Fibroblast of skin of back (primary cell): ENCODE measurements at regions not wholly inside any gene's neighbourhood (a gene's known extent, or its start where the extent isn't known, plus 50 kb on each side); places are given as distances from the start of the nearest gene placed in this dataset.
A peak's percentile ranks its signal among the peaks of the same experiment; 100 is the strongest.

ENCODE experiments used
- DNase-seq: peaks from one replicate; pipeline ENCODE4 v3.0.0-alpha.2; 2013

DNA sequence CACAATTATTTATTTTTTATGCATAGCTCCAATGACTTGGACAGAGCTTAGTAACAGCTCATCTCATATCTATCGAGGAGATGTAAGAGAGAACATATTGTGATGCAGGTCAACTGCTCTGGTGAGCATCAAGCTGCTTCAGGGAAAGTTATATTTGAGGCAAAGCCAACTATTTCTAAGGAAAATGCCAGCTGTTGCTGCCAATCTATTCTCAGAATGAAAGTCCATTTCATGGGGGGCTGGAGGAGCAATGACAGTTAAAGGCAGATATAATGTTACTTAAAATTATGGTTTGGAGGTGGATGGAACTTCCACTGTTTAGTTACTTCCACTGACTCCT is 424.8 kb downstream of the KIF20B start:
- no peak for DNase-seq

DNA sequence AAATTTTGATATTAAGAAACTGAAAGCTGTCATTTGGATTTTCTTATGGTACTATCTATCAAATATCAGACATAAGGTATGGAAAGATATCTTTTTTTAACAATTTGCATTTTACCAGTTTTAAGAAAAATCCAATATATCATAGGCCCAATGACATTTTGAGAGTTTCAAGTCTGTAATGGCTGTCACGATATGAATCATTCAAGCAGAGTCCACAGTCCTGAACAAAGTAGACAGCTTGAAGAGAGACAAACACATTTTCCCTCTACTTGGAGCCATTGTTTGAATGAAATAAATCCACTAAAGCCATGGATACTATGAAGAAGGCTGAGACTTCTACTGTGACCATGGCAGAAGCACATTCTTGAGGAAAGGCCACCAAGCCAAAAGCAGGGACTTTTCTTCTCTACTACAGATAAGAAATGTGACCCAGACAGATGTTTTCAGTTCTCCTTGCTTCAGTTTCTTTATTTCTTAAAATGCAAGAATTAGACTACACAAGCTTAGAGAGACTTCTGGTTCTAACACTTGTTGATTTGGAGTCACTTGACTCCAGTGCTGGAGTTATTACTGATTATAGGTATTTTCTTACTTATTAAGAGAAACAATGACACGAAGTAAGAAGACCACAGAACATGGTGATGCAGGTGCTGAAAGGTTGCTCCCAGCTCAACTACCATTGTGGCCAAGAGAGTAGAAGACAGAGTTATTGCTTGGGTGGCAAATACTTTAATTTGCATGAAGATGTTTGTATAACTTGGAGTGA is 429.1 kb downstream of the KIF20B start:
- DNase-seq: no peak

DNA sequence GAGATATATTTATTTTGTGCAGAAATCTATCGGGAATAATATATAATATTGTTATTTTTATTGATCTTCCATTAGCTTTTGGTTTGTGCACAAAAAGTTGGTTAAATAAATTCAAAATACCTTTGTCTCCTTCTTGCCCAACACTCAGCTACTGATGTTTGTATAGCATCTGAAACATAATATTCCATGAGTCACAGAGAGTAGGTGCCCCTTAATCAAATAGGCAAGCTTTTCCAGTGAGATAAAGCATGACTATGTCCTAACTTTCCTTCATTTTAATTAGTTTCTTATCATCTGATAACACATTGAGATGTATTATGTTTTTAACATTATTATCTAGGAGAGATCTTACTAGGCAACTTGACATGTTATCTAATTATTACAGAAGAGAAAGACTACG is 432.2 kb downstream of the KIF20B start:
- no peak for DNase-seq

DNA sequence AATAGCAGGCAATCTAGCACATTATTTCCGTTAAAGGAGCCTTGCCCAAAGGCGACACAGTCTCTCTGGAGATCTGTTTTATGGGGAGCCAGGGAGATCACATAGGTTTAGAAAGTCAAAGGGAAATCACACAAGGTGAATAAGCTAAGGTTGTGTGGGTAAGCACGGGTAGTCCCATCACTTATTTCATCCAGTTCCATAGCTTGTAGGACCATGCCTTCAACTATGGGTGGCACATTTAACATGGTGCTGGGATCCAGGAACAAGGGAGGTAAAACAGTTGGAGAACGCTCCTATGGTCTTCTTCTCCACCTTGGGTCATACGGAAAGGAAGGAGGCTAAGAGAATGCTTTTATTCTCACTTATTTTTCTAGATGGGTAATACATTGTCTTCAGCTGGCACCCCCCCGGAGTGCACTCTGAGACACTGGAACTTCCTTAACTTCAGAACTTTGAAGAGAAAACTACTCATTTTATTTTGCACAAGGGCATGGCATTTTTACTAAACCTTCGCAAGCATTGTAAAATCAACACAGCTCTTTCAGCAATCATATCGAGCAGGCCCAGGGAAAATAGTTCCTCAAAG is 435.4 kb downstream of the KIF20B start:
- no peak for DNase-seq

DNA sequence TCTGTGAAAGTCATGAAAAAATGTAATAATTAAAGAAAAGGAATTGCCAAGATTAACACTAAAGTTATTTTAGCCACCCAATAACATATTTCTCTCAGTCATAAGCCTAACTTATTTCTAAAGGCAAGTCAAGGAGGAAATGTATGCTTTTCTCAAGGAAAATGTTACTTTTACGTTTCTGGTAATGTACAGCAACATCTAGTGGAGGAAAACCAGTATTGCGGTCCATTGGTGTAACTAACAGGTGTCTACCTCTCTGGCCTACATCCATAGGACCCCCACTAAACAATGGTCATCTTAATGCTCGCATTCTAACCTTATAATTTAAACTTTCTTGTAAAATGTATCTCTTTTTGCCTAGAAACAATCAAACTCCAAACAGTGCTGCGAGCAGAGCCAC is 437.5 kb downstream of the KIF20B start:
- DNase-seq: no peak

DNA sequence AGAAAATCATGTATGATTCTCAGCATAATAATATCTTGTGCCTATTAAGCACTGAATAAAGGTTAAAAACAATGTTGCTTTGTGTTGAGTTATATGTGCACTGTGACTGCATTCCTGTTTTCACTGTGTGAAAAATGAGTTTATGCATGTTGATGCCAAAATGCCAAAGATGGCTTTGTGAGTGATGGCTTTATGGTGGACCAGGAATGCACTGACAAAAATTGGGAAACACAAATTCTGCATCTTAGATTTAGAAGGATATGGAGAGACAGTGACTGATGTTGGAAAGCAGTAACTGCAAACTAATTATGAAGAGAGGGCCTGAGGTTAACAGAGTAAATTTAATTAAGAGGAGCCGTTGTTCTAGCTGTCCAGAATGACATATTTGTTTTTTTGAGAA is 440.4 kb downstream of the KIF20B start:
- no peak for DNase-seq

DNA sequence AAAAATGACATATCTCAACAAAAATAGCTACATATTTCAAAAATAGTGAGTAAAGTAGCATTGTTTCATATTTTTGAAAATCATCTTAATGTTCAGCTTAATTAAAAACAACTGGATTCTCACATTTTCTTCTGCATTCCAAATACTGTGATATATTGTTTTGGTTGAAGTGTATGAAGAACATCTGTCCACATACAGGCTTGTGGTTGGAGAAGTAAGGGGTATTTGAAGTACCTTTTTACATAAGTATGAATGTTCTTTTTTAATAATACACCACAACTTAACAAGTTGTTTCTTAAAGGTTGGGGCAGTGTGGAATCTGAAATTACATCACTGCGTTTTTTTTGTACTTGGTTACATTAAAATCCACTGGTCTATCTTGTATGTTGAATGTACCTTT is 442.5 kb downstream of the KIF20B start:
- DNase-seq: no peak

DNA sequence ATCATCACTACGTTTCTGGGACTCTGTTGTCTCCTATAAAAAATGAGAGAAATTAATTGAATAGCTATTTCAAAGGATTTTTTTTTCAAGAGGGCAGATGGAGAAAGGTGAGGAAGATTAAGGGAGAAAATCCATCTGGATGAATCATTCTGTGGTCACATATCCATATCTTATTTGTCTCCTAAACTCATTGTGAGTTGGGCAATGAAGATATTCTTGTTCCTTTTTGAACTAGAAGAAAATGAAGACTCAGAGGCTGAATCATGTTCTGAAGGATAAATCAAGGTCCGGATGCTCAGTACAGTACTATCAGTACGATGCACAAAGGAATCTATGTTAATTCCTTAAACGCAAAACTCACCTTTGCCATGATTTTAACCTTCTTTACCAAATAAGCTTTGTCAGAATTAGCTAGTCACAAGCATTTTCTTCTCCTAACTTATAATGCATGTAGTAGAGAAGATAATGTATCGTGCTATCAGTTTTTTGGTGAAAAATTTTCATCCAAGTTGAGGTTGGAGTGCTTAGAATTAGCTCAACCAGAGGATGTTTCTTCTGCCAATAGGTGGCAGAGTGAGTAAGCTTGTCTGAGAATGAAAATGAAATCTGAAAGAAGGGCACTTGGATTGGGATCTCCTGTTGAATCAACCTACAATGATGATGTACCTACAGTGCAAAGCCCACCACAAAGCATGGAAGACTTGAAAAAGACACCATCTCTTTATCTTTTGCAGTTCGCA is 446.9 kb downstream of the KIF20B start:
- peak; percentile 43 for DNase-seq

DNA sequence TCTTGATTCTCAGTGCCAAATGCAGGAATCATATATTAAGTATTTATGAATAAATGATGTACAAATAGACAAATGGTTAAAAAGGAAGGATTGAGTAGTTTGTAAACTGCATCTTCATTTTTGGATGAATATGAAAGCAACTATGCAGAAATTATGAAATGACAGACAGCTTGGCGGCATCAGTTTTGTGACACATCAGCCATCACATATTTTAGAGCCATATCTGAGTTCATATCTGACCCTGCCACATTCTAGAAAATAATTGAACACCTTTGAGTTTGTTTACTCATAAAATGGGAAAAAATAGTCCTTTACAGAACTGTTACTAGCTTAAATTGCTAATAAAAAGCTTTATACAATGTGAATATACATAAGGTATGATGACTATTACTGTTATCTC is 448.2 kb downstream of the KIF20B start:
- DNase-seq: no peak

DNA sequence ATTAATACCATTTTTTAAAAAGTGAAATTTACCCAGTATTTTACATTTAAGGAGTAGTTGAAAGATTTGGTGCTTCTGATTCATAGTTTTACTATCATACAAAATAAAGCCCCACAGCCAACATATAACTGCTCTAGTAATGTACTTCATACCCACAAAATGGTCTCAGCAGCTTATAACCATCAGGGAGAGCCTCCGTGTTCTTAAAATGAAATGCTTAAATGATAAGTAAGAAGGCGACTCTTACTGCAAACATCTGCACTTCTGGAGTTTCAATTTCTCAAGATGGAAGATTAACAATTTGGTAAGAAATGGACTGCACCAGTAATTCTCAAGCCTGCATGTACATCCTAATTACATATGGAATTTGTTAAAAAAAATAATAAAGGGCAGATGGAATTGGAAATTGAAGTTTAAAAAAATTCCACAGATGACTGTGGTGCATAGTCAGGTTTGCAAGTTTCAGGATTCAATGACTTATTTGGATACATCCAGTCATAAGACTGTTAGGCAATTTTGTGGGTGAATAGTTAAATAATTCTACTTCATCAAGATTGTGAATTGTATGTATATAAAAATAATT is 461.0 kb downstream of the KIF20B start:
- peak; percentile 87 for DNase-seq

DNA sequence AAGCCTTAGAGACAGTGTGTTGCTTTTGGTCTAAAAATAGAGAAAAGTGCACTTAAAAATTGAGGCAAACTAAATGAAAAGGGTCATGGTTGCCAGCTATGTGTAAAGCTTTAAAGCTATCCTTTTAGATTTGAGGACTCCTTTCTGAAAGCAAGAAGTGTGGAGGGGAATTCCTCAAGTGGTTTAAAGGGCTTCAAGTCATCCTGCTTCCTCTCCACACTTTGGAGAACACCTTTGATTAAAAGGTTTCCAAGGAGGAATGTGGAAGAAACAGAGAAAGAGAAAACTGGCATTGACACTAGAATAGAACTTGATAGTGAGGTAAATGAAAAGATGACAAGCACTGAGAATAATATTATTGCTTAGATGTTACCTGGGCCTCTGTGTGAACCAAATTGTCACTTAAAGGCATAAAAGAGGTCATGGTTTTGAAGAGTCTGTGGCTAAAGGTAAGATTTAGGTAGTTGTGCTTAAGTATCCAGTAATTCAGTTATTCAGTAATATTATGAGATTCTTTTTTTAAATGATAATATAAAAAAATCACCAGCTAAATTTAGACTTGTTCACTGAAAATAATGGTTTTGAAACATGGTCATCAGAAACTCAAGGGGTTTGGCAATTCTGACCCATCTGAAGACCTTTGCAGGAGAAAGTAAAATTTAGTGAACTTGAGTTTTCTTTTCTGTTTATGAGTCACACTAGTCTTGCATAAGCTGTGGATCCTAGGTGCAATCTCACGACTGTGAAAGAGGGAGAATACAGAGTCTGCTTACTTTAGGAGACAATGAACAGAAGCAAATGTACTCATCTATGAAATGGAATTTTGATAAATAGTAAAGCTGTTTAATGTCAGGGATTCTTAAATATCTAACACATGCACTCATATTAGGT is 466.0 kb downstream of the KIF20B start:
- peak; percentile 9 for DNase-seq

DNA sequence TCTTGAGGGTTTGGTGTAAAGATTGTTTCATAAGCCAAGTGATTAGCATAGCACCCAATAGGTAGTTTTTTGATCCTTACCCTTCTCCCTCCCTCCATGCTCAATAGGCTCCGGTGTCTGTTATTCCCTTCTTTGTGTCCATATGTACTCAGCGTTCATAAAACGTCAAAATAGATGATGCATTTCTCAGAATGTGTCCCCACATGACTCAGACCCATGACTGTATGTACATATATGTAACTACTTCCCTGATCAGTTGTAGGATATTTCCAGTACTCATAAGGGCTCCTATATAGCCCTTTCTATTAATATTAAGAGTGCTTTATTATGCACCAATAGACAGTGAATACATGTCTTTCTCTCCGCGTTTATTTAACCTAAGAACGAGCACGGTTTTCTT is 466.9 kb downstream of the KIF20B start:
- DNase-seq: no peak

DNA sequence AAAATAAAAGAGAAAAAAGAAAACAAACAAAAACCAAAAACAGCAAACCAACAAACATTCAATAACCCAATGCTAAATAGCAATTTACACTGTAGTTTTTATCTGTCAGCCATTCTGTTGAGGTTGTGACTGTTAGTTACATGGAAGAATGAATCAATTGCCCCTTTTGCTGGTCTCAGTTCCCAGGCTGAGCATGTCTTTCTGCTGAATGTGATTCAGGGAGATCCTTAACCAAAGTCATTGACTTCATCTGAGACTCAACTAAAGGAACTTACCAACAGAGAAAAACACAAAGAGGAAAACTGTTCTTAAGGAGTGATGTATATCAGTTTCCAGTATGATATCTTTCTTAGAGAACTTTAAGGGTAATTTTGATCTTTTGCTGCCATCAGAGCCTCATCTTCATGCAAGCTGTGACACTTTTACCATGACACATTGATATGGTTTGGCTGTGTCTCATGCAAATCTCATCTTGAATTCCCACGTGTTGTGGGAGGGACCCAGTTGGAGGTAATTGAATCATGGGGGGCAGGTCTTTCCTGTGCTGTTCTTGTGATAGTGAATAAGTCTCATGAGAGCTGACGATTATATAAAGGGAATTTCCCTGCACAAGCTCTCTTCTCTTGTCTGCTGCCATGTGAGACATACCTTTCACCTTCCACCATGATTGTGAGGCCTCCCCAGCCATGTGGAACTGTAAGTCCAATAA is 469.8 kb downstream of the KIF20B start:
- no peak for DNase-seq

DNA sequence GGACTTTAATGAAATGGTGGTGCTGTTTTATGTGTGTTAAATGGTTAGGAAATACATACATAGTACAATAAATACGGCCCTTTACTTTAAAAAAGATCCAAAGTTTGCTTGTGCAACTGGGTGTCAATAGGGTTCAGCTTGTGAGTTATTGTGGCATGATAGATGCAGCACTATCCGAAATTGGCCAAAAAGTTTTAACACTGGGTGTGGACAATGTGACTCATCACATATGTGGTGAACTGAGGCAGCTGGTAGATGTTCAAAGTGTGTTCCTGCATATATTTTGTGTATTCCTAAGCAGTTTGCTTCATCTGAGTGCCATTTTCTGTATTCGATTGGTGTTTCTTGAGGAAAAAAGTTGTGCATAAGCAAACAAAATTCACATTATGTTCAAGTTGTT is 473.1 kb downstream of the KIF20B start:
- no peak for DNase-seq

DNA sequence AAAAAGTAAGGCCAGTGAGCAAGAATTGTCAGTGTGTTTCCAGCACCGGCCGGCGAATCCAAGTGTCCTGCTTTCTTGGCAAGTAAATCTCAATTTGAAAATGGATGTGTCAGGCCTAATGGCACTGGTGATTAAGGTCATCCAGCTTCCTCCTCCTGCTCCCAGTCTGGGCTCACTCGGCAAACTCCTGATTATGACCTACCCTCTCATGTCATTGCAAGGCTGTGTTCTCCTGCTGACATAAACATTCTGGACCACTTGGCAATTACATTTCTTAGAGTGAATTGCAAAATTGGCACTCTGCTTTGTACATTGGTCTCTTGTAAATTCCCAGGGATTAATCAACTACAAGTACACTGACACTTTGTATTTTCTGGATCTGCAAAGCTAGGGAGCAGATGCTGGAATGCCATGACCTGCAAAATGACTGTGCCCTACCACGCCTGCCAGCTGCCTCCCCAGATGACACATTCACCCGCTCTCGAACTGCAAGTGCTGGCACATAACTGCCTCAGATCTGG is 473.8 kb downstream of the KIF20B start:
- DNase-seq: no peak

DNA sequence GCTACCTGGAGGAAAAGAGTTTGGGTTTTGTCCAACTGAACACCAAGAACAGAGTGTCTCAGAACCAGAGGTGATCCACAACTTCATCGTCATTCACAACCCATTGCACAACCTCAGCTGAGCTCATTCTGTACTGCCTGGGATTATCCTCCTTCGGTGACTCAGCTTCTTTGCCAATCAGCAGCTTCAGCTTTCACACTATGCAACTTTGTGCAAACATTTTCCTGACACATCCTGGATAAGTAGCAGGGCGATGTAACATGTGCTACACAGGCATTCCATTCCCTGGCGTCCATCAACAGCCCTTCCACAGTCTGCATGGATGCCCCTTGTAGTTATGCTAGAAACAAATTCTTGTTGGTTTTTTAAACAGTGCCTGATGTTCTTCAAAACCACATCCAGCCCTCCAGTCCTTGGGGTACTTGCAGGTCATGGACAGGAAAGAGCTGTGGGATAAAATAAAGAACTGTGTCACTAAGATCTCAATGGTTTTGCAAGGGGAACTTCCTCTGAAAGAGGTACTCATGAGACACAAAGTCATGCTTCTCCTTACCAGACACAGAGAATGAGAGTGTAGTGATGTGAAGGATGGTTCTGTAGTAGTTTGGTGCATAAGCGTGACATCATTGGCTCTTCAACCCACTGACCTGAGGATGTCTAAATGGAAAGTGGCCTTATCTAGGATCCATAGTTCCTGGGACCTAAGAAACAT is 478.5 kb downstream of the KIF20B start:
- DNase-seq: peak; percentile 85

DNA sequence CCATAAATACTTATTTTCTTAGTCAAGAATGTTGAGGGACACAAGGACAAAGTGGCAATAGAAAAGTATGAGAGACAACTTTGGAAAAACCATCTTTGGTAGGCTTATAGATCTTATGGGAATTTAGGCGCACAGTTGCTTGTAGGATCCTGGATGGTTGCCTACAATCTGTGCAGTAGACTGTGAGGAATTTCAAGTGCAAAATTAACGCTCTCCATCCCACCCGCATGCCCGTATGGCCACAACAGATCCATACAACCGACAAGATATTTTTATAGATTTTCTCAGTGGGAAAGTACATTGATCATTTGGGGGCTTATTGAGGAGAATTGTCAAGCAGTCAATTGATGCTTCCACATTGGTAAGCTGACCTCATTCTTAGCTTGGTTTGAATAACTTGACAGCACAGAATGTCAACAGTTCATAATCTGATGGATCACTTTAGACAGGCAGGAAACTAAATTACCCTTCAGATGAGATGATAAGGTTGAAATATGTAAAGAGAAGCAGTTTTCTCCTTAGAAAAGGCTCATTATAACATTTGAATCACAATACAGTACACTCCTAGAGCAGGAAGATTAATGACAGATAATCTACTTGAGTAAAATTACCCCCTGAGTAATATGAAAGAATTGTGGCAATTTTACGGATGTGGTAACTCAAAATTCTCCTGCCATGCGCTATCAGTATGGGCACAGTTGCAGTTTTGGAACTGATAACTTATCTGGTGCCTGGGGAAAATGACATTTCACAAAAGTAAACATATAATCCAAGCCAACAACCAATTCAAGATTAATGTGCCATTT is 479.7 kb downstream of the KIF20B start:
- no peak for DNase-seq

DNA sequence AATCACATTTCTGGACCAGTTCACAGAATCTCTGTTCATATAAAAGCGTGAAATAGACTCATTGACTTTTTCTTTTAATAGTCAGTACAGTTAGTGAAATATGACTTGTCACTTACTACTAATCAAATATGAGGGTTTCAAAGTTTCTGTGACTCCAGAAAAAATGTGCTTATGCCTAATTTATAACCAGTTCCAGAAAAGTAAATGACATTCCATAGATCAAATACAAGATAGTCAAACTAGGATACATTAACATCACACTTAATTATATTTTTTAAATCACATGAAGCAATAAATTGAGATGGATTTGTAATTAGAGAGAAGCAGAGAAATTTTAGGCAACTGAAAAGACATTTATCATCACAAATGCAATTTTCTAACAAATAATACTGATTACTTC is 491.4 kb downstream of the KIF20B start:
- no peak for DNase-seq

DNA sequence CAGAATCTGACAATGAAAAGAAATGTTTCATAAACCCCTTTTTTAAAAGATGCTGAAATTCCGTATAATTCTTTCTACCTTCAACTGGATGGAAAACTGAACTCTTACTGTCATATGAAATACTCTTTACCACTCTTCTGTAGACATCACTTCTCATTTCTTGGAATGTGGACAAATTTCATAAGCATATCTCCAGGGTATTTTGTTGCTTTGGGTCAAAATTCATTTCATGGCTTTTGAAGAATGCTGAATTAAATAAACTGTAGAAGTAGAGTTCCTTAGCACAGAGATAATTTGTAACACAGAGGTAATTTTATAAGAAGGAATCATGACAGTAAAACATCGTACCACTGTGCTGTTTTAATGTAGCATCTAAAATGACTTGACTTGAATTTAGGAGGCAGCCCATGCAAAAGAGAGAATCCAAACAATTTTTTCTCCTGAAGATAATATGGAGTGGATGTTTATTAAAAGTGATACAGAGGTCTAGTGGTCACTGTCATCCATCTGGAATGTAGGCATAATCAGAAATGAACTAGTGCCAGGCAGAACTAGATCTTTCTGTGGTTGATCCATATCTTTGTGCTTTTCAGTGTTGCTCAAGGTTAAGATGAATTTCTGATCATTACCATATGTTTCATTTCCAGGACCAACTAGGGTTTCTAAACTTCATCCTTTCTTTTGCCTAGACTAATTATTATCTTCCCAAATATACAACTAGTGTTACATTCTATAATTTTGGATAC is 492.0 kb downstream of the KIF20B start:
- DNase-seq: peak; percentile 77
